GM18499 (cell line): ENCODE measurements at regions not wholly inside any gene's neighbourhood (a gene's known extent, or its start where the extent isn't known, plus 50 kb on each side); places are given as distances from the start of the nearest gene placed in this dataset.

Source experiments
- ATAC-seq: cut with Tn5 transposase; IDR thresholded peaks from one replicate; pipeline ENCODE4 v1.9.1; 2021; ENCODE audit warnings: moderate number of reproducible peaks; ENCODE audit not compliant: insufficient read depth, unreplicated experiment

DNA sequence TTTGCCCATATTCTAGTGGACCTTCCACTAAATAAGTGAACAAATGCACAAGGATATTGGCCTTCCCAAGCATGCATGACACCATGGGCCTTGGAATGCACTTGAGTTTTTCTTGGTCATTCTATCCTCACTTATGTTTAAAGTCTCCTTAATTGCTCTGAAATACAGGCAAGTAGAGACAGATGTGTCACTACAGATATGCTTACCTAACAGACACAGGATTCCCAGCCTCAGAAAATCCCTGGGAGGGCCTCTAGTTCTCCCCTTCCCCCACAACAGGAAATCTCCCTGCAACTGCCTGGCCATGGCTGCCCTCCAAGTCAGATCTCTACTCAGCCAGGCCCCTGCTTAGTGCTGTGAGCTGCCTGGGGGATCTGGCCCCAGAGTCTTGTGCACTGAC lies 445.2 kb downstream of the IRS1 start:
- ATAC-seq, result no peak

DNA sequence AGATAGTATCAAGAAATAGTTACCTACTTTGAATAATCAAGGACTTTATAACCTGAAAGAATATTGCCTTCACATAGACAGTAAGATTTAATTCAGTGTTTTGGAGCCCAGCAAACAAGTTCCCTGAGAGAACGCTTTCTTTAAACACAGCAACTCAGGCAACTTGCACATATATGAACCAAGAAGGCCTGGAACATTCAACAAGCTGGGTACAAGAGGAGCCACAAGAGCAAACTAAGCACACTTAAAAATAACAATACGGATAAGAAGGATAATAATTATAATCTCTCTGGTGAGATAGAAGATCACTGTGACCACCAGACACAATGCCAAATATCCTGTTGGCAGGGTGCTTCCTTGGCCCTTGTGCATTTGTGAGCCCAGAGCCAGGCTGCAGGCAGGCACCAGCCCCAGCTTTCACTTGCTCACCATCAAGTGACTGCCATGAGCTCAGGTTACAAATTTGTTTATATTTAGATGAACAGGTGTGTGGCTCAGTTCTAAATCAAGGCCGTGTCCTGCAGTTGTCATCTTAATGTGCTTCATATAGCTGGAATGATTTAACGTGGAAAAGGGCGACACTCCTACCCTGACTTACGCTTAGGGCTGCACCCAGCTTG lies 446.6 kb downstream of the IRS1 start:
- ATAC-seq, result no peak

GRCh38 chr2:226351711-226352110 lies 447.9 kb downstream of the IRS1 start:
- ATAC-seq, result no peak

- no peak for ATAC-seq
Measured at GRCh38 chr2:226339616-226340015, 460.0 kb downstream of the IRS1 start.

DNA sequence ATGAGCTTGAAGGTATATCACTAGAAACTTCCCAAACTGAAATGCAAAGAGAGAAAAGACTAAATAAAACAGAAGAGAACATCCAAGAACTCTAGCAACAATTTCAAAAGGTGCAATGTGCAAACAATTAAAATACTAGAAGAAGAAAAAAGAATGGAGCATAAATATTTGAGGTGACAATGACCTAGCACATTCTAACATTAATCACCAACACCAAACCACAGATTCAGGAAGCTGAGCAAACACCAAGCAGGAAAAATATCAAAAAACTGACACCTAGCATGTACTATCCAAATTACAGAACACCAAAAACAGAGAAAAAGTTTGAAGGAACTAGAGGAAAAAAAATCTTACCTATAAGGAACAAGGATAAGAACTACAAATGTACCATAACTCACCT lies 460.8 kb downstream of the IRS1 start:
- no peak for ATAC-seq

DNA sequence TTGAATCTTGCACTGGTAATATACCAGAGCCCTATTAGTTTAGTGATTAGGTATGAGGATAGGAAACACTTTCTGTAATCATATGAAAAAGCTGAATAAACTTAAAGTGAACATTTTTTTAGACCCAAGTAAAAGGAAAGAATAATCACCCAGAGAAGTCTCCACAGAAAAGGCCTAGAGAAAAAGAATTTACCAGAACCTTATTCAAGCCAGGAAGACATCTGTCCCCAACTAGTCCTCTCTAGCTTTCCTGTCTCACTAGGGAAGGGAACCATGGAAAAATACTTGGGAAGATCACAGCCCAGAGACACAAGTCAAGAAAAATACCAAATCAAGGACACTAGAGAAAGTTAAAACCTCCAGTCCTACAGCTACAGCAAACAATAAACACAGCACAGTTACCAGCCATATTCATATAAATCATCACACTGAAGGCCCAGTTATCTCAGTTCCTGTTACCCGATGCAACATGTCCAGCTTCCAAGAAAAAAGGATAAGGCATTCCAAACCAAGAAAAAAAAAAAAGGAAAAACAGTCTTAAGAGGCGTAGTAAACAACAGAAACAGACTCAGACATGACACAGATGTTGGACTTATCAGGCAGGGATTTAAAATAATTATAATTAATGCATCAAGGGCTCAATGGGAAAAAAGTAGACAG lies 461.5 kb downstream of the IRS1 start:
- no peak for ATAC-seq

DNA sequence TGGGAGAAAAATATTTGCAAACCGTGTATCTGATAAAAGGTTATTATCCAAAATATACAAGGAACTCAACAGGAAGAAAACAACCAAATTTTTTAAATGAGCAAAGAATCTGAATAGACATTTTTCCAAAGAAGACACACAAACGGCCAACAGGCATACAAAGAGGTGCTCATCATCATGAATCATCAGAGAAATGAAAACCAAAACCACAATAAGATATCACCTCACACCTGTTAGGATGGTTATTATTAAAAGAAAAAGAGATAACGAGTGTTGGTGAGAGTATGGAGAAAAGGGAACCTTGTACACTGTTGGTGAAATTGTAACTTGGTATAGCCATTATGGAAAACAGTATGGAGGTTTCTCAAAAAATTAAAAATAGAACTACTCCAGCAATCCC lies 463.3 kb downstream of the IRS1 start:
- ATAC-seq, result no peak

DNA sequence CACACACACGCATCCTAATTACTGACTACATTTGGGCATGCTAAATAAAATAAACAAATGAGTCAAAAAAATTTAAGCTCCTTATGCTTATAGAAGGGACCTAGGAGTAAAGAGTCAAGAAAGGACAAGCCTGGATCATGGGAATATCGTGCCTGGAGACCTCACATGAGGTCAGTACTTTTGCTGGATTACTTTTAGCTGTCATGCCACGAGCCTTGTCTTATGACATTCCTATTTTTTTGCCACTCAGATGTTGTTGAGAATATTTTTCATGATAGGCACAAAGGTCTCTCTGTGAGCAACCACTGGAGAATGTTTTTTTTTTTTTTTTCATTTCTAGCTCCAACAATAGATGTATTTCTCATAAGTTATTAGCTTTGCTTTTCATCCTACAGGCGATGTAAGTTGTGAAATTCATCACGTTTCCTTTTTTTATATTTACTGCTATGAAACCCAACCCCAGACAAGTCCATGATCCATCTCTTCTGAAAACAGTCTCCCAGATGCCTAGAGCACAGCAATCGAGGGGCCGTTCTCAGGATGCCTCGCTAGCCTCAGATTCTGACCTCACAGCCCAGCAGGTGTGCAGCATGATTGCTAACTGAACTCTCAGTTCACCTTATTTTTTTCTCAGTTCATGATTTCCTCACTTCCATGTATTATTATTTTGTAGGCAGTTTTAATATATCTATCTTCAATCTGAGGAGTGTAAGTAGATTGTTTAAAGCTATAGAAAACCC lies 464.5 kb downstream of the IRS1 start:
- no peak for ATAC-seq

GRCh38 chr2:226333388-226333787 lies 466.2 kb downstream of the IRS1 start:
- no peak for ATAC-seq

- ATAC-seq, result no peak
Measured at GRCh38 chr2:226330206-226330605, 469.4 kb downstream of the IRS1 start.

DNA sequence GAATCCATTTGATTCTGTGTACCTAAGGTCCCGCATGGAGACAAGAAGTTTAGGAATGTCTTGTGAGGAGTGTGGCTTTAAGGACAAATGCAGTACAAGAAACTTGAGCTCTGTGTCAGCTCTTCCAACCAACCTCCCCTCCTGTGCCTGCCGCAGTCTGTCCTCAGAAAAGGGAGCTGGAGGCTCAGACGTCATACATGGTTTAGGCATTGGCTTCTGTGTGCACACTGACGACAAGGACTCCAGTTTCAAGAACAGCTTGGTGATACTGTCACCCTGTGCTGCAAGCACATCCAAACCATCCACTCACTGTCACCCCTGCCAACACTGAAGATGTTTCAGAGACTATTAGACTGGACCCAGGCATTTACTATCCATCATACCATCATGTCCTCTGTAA lies 470.4 kb downstream of the IRS1 start:
- ATAC-seq, result no peak

GRCh38 chr2:226327830-226328229 lies 471.8 kb downstream of the IRS1 start:
- ATAC-seq, result no peak

DNA sequence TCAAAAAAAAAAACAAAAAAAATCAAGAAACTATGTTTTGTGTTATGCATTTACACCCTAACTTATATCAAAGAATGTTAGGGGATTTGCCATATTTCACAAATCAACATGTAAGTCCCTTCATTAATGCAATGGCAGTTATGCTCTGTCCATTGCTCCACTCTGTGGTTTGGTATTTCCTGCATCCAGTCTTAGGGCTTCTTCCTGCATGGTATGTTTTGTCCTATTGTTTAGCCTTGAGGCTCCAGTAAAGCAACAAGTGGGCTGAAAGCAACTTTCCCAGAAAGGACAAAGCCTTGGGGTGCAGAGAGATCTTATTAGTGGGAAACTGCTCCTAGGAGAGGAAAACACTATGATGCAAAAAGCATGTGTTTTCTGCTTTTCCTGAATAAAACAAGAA lies 474.1 kb downstream of the IRS1 start:
- ATAC-seq, result no peak

DNA sequence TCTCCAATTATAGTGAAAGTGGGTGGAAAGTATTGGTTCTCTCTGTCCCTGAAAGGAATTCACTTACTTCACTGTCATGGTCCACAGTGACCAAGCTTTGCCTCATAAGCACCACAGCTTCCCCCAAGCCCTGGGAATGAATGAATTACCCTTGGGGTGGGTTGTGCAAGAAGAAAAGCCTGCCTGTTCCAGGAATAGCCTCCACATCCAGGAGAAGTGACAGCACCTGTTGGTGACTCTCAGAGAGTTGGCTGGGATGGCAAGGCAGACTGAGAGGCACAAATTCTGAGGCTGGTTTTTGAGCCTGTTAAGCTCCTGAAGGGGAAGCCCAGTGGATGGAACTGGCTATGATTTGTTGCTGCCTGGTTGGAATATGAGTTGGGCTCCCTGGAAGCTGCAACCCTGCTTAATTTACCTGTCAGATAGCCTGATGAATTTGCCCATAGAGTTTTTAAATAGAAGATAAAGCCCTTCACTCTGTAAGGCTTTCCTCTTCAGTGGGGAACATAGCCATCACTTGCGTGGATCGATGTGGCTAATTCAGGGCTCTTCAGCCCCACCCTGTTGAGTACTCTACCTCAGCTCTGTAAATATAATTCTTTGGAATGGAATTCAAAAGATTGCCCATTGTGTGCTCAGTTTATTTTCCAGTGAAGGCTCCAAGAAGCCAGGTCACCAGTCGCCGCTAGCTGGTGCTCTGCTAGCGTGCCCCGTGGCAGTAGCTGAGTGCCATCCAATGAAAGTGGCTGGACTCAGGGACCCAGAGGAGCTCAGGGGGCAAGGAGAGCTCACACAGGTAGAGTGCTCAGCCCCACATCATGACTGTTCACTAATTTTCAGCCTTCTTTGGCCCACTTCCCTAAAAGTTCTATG lies 479.3 kb downstream of the IRS1 start:
- no peak for ATAC-seq

DNA sequence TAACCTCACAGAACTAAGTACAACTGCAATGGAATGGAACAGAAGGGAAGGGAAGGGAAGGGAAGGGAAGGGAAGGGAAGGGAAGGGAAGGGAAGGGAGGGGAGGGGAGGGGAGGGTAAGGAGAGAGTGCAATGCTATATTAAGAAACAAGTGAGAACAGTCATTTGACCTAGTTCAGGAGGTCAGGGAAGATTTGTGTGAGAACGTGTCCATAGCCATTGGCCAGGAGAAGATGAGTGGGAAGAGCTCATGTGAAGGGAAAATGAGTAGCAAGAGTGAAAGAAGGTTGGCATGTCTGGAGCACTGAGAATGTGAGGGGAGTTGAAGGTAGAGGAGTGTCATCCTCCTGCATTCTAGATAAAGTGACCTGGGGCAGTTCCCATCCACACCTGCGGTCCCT lies 481.6 kb downstream of the IRS1 start:
- ATAC-seq, result no peak

DNA sequence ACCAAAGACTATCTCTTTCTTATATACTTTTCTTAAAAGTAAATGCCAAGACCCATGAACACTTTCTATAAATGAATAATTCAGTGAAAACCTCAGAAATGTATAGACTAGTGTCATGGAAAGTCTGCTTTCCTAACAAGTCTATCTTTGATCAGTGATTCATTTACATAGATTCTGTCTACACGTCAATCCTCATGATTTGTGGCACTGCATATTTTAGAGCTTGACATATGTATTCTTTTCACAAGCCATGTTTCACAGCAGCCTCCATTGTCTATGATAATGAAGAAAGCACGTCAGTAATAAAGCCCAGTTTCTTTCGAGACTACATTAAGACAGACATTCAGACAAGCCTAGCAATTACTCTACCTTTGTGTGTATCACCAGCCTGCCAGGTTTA lies 486.6 kb downstream of the IRS1 start:
- ATAC-seq, result no peak

DNA sequence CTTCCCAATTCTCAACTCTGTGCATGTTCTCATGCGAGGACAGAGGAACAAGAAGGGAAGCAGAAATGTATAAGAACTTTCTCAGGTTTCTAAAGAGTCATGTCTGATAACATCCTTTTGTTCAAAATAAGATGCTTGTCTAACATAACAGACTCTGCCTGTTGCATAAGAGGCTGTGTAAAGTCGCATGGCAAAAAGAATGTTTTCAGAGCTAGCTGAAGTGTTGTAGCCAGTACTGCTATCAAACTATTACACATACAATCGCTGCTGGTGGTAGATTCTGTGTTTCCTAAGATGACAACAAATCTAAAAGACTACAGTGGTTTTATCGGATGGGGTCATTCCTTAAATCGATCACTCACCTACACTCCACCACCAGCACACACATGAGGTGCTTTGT lies 487.5 kb downstream of the IRS1 start:
- ATAC-seq, result no peak

- ATAC-seq, result no peak
Measured at GRCh38 chr2:226310146-226310545, 489.5 kb downstream of the IRS1 start.

DNA sequence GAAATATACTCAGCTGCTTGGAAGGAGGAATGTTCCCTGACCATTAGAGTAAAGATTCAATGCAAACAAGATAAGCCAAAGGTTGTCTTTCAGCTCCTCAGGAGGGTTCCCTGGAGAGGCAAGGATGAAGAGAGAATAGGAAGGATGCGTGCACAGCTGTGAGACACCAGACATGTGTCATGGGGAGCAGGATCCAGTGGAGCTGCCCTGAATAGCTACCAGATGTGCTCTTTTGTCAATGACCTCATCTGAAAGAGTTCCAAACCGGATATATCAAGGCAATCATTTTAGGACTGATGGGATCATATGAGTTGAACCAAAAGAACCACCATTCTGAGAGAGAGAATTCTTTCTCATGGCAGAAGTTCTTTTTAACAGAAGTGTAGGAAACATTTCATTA lies 490.6 kb downstream of the IRS1 start:
- no peak for ATAC-seq

DNA sequence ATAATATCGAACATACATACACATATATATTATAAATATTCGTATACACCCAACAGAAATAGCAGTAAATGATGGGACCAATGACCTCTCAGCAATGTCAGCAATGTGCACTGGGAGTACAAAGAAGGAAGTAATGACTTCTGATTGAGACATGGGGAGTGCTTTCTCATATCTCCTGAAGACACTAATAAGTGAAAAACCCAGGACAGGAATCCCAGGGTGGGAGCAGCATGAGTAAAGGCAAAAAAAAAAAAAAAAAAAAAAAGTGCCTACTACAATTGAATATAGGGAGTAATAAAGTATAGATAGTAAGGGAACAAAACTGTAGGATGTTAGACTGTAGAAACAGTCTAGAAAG lies 491.3 kb downstream of the IRS1 start:
- no peak for ATAC-seq
